Astrocyte (in vitro differentiated cells and primary cell): ENCODE measurements at regions not wholly inside any gene's neighbourhood (a gene's known extent, or its start where the extent isn't known, plus 50 kb on each side); places are given as distances from the start of the nearest gene placed in this dataset.

Source experiments
- DNase-seq: peaks from one replicate; pipeline ENCODE4 v3.0.0-alpha.2; 2010; ENCODE audit warnings: low read depth
- FAIRE-seq: peaks from 2 replicates; lab custom pipeline; 2011; peaks lifted over from hg19 to GRCh38; lab: Jason Lieb, UNC
- H2AFZ ChIP-seq: 2 replicates; pipeline ENCODE4 v1.6.0; 2012; ENCODE audit warnings: low read depth, low read length, inconsistent platforms
- H3K27ac ChIP-seq: 2 replicates; pipeline ENCODE4 v1.5.1; 2011; ENCODE audit warnings: low read depth, low read length, inconsistent platforms
- H3K27me3 ChIP-seq: 2 replicates; pipeline ENCODE4 v1.6.0; 2011; ENCODE audit warnings: low read length, inconsistent platforms; ENCODE audit not compliant: insufficient read depth
- H3K36me3 ChIP-seq: 2 replicates; pipeline ENCODE4 v1.5.1; 2011; ENCODE audit warnings: low read length, inconsistent platforms; ENCODE audit not compliant: insufficient read depth
- H3K4me1 ChIP-seq: 2 replicates; pipeline ENCODE4 v1.5.1; 2011; ENCODE audit warnings: low read length, inconsistent platforms; ENCODE audit not compliant: insufficient read depth
- H3K4me2 ChIP-seq: 2 replicates; pipeline ENCODE4 v1.6.0; 2012; ENCODE audit warnings: low read length, inconsistent platforms
- H3K4me3 ChIP-seq: 2 replicates; pipeline ENCODE4 v1.5.1; 2011; ENCODE audit warnings: low read depth, mild to moderate bottlenecking, low read length, inconsistent platforms; ENCODE audit not compliant: insufficient read depth
- H3K79me2 ChIP-seq: 2 replicates; pipeline ENCODE4 v1.6.0; 2012; ENCODE audit warnings: mild to moderate bottlenecking, low read length, inconsistent platforms; ENCODE audit not compliant: insufficient read depth
- H3K9ac ChIP-seq: 2 replicates; pipeline ENCODE4 v1.6.0; 2012; ENCODE audit warnings: mild to moderate bottlenecking, low read length, inconsistent platforms
- H3K9me3 ChIP-seq: 2 replicates; pipeline ENCODE4 v1.5.1; 2012; ENCODE audit warnings: low read depth, mild to moderate bottlenecking, low read length, inconsistent platforms; ENCODE audit not compliant: insufficient read depth
- H4K20me1 ChIP-seq: 2 replicates; pipeline ENCODE4 v1.6.0; 2012; ENCODE audit warnings: low read length, inconsistent platforms; ENCODE audit not compliant: insufficient read depth
- H3K27ac Mint-ChIP-seq: one replicate; pipeline ENCODE4 v1.8.0; 2021; ENCODE audit warnings: mild to moderate bottlenecking, mixed read lengths; ENCODE audit not compliant: unreplicated experiment
- H3K27me3 Mint-ChIP-seq: one replicate; pipeline ENCODE4 v1.8.0; 2021; ENCODE audit warnings: low read depth, mixed read lengths; ENCODE audit not compliant: unreplicated experiment
- H3K36me3 Mint-ChIP-seq: one replicate; pipeline ENCODE4 v1.8.0; 2021; ENCODE audit warnings: low read depth, mixed read lengths; ENCODE audit not compliant: unreplicated experiment
- H3K4me1 Mint-ChIP-seq: one replicate; pipeline ENCODE4 v1.8.0; 2021; ENCODE audit warnings: low read depth, mixed read lengths; ENCODE audit not compliant: unreplicated experiment
- H3K4me3 Mint-ChIP-seq: one replicate; pipeline ENCODE4 v1.8.0; 2021; ENCODE audit warnings: mild to moderate bottlenecking, moderate library complexity, mixed read lengths; ENCODE audit not compliant: unreplicated experiment
- H3K9me3 Mint-ChIP-seq: one replicate; pipeline ENCODE4 v1.8.0; 2021; ENCODE audit warnings: mild to moderate bottlenecking, mixed read lengths; ENCODE audit not compliant: unreplicated experiment
- EZH2 ChIP-seq: IDR thresholded peaks from 2 replicates; pipeline ENCODE4 v1.6.1; 2012; ENCODE audit warnings: mild to moderate bottlenecking, low read length, inconsistent platforms; ENCODE audit not compliant: insufficient read depth
- TF ChIP-seq, protein P1 (sequence below): IDR thresholded peaks from 2 replicates; pipeline ENCODE4 v1.5.1; 2011; ENCODE audit warnings: low read depth, mild to moderate bottlenecking, inconsistent platforms, low read length, moderate library complexity; ENCODE audit not compliant: insufficient read depth

DNA sequence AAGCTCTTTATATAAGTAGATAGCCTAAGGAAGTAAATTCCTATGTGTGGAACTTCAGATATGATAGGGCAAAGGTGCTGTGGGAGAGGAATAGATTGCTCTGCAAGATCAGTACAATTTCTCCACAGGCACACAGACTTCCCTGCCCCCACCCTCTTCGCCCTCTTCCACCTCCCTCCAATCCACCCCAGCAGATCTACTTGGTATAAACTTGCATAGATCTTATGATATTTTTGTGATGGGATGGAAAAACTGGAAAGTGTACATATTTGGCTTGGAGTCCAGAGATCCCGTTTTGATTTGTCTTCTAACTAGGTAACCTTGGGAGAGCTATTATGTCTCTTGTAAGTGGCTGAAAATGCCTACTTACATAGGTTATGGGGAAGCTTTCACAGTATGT lies 586.3 kb upstream of the USP24 start:
- TF ChIP-seq EZH2 = no peak
- TF ChIP-seq, protein P1, sequence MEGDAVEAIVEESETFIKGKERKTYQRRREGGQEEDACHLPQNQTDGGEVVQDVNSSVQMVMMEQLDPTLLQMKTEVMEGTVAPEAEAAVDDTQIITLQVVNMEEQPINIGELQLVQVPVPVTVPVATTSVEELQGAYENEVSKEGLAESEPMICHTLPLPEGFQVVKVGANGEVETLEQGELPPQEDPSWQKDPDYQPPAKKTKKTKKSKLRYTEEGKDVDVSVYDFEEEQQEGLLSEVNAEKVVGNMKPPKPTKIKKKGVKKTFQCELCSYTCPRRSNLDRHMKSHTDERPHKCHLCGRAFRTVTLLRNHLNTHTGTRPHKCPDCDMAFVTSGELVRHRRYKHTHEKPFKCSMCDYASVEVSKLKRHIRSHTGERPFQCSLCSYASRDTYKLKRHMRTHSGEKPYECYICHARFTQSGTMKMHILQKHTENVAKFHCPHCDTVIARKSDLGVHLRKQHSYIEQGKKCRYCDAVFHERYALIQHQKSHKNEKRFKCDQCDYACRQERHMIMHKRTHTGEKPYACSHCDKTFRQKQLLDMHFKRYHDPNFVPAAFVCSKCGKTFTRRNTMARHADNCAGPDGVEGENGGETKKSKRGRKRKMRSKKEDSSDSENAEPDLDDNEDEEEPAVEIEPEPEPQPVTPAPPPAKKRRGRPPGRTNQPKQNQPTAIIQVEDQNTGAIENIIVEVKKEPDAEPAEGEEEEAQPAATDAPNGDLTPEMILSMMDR = no peak
- H2AFZ ChIP-seq = no peak overlapping the region
- peaks cover 43% of the 10 kb centered on the region for H3K27me3 Mint-ChIP-seq
- DNase-seq (no peak), FAIRE-seq (no peak)
- H3K79me2 ChIP-seq = no peaks in the 10 kb centered on the region
- no peaks in the 10 kb centered on the region for H3K36me3 ChIP-seq
- no peak overlapping the region for H3K4me3 Mint-ChIP-seq
- H3K9ac ChIP-seq = no peak overlapping the region
- no peak overlapping the region for H3K27ac Mint-ChIP-seq
- no peaks in the 10 kb centered on the region for H4K20me1 ChIP-seq
- no peaks in the 10 kb centered on the region for H3K36me3 Mint-ChIP-seq
- no peaks in the 10 kb centered on the region for H3K4me1 ChIP-seq
- no peak overlapping the region for H3K4me2 ChIP-seq
- H3K4me3 ChIP-seq = no peak overlapping the region
- H3K27me3 ChIP-seq = no peaks in the 10 kb centered on the region
- H3K4me1 Mint-ChIP-seq = no peaks in the 10 kb centered on the region
- H3K9me3 ChIP-seq = no peaks in the 10 kb centered on the region
- H3K27ac ChIP-seq = no peak overlapping the region
- H3K9me3 Mint-ChIP-seq = peaks cover 11% of the 10 kb centered on the region

DNA sequence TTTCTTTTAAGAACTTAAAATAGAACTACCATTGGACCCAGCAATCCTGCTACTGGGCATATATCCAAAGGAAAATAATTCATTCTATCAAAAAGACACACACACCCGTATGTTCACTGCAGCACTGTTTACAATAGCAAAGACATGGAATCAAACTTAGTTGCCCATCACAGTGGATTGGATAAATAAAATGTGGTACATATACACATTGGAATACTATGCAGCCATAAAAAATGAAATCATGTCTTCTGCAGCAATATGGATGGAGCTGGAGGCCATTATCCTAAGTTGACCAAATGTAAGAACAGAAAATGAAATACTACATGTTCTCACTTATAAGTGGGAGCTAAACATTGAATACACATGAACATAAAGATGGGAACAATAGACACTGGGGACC lies 585.3 kb upstream of the USP24 start:
- no peaks in the 10 kb centered on the region for H4K20me1 ChIP-seq
- no peaks in the 10 kb centered on the region for H3K4me1 ChIP-seq
- H3K27me3 ChIP-seq = no peaks in the 10 kb centered on the region
- H3K27ac Mint-ChIP-seq = no peak overlapping the region
- H3K36me3 ChIP-seq = no peaks in the 10 kb centered on the region
- H3K4me3 ChIP-seq = no peak overlapping the region
- H2AFZ ChIP-seq = no peak overlapping the region
- peaks cover 12% of the 10 kb centered on the region for H3K9me3 Mint-ChIP-seq
- H3K27ac ChIP-seq = no peak overlapping the region
- H3K79me2 ChIP-seq = no peaks in the 10 kb centered on the region
- no peak for TF ChIP-seq EZH2
- TF ChIP-seq, protein P1 = no peak
- H3K4me3 Mint-ChIP-seq = no peak overlapping the region
- H3K9ac ChIP-seq = no peak overlapping the region
- H3K4me2 ChIP-seq = no peak overlapping the region
- FAIRE-seq (no peak), DNase-seq (no peak)
- H3K9me3 ChIP-seq = no peaks in the 10 kb centered on the region
- H3K4me1 Mint-ChIP-seq = no peaks in the 10 kb centered on the region
- peaks cover 35% of the 10 kb centered on the region for H3K27me3 Mint-ChIP-seq
- no peaks in the 10 kb centered on the region for H3K36me3 Mint-ChIP-seq

DNA sequence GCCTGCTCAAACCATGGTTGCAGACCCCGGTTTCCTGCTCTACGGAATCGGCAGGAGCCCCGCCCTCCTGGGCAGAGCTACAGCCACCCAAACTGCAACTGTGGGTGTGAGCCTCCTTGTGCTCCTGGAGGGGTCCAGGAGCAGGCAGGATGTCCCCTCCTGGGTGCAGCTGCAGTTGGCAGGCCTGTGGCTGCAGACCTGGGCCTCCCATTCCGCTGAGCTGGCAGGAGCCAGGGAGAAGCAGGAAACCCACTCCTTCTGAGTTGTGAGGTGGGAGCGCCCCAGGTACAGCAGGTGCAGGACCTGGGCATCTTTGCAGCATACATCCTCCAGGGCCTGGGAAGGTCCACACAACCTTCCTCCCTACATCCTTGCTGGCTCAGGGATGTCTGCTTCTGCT lies 578.7 kb upstream of the USP24 start:
- H3K27ac Mint-ChIP-seq = no peak overlapping the region
- no peak for FAIRE-seq
- no peak overlapping the region for H3K9ac ChIP-seq

More for the DNA sequence above, 578.7 kb upstream of the USP24 start:
- H3K27ac ChIP-seq = no peak overlapping the region
- H2AFZ ChIP-seq = no peak overlapping the region
- no peaks in the 10 kb centered on the region for H3K36me3 Mint-ChIP-seq
- H3K36me3 ChIP-seq = no peaks in the 10 kb centered on the region
- no peaks in the 10 kb centered on the region for H3K4me1 ChIP-seq
- H3K79me2 ChIP-seq = no peaks in the 10 kb centered on the region
- no peaks in the 10 kb centered on the region for H3K4me1 Mint-ChIP-seq
- no peaks in the 10 kb centered on the region for H3K27me3 ChIP-seq
- H3K4me3 Mint-ChIP-seq = no peak overlapping the region
- H3K4me3 ChIP-seq = no peak overlapping the region
- no peaks in the 10 kb centered on the region for H3K9me3 ChIP-seq
- H3K27me3 Mint-ChIP-seq = peaks cover 7% of the 10 kb centered on the region
- H3K4me2 ChIP-seq = no peak overlapping the region
- peaks cover 11% of the 10 kb centered on the region for H3K9me3 Mint-ChIP-seq
- no peak for TF ChIP-seq EZH2
- no peak for DNase-seq
- no peaks in the 10 kb centered on the region for H4K20me1 ChIP-seq
